Stimulated activated CD4-positive, alpha-beta T cell treated with anti-CD3 and anti-CD28 coated beads, Interleukin-12 subunit alpha, Interleukin-12 subunit beta, amount 100 ng/mL, for 24 hours (primary cell): ENCODE measurements at regions not wholly inside any gene's neighbourhood (a gene's known extent, or its start where the extent isn't known, plus 50 kb on each side); places are given as distances from the start of the nearest gene placed in this dataset.
"Not testable (repeated sequence)": the region's sequence is repeated elsewhere in the genome, so short reads cannot be mapped to it uniquely, and the experiment has no call there.

ENCODE experiments used
- DNase-seq, 2 experiments: peaks; one replicate each; pipeline ENCODE4 v3.0.0-alpha.2; 2020; ENCODE audit warnings: low read depth in 2 of 2

DNA sequence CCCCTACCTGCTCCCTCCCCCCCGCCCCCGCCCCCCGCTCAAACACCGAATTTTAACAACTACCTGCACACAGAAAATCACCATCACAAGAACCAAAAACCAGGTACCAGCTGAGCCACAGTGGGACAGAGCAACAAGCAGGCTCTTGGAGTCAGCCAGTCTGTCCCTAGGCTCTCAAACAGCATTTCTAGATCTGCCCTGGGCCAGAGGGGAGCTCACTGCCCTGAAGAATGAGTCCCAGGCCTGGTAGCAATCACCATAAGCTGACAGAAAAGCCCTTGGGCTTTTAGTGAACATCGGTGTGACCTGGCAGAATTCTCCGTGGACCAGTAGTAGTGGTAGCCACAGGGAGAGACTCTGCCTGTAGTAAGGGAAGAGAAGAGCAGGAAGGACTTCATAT is 58.3 kb downstream of the C11orf87 start:
- DNase-seq, result no peak

DNA sequence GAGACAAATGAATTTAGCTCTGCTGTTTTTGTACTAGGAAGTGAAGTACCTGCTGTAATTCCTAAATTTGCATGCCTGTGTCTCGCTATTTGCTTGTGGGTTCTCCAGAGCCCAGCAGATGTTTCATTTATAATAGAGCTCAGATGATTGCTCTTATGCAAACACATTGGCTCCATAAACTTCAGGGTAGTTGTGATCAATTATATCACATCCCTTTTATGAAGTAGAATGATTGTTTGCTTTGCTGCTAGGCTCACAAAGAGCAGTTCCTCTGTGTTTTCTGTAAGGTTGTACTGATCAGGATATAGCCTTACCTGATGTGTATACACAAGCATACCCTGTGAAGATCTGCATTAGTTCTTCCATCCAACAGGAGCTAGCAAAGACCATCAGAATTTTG is 64.1 kb downstream of the C11orf87 start:
- DNase-seq, result no peak

DNA sequence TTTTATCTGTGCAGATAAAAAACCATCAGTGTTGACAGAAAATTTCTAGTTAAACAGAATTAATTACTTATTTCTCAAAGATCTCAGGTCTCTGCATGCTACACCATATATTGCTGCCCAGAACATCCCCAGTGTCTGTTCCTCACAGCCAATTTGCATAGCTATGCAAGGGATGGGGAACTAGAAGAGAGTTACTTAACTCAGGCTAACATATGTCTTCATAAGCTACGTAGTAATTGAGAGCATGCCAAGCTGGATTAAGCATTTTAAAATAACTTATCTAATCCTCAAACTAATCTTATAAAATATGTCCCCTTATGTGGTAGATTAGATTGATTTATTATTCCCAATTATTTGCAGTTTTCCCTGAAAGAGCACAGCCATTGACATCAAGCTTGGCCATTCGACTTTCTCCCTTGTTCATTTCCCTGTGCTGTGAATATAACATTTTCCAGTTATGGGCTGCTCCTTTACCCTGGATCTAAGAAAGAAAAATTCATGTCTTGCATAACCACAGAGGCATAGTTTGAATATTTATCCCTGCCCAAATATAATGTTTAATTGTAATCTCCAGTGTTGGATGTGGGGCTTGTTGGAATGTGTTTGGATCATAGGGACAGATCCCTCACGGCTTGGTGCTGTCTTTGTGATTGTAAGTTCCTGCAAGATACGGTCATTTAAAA is 69.1 kb downstream of the C11orf87 start:
- DNase-seq, result no peak

DNA sequence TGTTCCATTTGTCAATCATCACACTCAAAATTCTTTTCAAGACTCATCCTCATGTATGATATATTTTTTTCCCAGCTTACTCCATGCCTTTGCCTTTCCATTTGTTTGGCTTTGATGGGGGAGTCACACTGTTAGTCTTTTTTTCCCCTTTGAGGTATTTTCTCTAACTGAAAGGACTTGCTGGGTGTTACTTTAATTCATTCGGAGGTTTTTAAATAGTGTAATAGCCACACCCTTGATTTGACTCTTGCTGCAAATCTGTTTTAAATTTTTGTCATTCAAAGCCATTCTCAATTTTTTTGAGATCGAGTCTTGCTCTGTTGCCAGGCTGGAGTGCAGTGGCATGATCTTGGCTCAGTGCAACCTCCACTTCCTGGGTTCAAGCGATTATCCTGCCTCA is 84.1 kb downstream of the C11orf87 start:
- DNase-seq, result no peak

DNA sequence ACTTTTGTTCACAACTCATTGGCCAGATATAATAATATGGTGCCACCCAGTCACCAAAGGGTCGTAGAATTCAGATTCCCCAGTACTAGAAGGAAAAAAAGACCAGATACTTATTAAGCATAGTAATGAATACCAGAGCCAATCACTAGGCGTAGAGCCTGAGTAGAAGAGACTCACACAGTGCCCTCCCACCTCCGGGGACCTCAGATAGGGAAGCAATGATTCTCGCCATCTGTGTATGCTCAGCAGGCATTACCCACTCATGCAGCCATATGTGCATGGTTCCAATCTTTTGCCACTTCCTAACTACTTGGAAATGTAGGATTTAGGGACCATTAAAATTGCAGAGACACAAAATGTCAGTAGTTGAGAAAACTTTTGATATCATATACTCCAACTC is 85.3 kb downstream of the C11orf87 start:
- no peak for DNase-seq

DNA sequence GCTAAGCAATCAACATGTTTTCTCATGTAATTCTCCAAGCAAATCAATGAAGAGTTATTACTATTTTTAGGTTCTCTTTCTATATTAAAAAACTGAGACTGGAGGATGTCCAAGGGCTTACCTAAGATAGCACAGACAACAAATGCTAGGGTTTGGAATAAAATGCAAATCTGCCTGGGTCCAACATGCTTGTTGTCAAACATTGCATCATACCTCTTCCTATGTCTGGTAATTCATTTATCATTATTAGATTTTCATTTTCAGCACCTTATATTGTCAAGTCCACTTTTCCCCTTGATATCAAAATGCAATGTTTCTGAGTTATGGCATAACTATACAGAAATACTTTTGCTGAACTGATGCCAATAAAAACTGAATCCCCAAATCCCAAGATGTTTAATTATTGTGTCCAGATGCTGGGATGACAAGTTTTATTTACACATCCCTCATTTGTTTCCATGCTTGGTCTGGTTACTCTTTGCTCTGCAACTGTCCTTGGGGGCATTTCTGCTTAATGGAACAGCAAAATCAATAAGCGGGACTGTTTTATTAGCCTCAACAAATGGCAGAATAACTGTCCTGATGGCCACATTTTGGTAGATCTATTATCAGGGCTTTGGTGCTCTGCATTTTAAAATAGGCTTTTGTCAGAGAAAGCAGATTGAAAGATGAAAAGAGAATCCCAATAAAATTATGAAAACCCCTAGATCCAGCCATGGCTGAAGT is 86.0 kb downstream of the C11orf87 start:
- no peak for DNase-seq

DNA sequence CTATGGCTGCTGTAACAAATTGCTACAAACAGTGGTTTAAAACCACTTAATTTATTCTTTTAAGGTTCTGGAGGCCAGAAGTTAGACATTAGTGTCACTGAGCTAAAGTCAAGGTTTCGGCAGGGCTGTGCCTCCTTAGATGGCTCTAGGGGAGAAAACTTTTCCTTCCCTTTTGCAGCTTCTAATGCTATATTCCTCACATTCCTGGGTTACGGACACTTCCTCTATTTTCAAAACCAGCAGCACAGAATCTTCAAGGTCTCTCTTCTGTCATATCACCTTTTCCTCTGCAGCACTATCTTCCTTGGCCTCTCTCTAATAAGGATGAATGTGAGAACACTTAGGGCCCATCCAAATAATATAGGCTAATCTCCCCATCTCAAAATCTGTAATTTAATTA is 87.0 kb downstream of the C11orf87 start:
- no peak for DNase-seq

DNA sequence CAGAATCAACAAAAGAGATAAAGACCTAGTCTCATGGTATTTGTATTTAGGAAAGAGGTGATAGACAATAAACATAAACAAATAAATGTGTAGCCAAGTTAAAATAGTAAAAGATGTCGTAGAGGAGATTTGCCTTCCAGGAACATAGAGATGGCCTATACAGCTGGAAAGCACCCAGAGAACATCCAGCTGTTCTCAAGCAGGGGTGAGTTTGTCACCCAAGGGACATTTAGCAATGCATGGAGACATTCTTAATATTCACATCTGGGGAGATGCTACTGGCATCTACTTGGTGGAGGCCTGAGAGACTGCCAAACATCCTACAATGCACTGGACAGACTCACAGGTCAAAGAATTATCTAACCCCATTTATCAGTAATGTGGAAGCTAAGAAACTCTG is 88.3 kb downstream of the C11orf87 start:
- no peak for DNase-seq

DNA sequence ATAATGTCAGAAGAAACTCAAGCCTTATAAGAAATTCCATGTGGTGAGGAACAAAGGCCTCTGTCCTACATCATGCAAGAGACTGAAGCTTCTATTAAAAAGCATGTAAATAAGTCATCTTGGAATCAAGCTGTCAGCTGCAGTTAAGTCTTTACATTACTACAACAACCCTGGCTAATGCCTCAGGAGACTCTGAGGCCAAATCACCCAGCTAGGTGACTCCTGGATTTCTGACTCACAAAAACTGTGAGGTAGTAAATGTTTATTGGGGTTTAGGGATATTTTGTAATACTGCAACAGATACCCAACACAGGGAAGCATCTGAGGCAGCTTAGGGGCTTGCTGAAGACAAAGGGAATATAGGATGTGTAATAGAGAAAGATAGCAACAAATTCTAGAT is 89.6 kb downstream of the C11orf87 start:
- DNase-seq, result no peak

DNA sequence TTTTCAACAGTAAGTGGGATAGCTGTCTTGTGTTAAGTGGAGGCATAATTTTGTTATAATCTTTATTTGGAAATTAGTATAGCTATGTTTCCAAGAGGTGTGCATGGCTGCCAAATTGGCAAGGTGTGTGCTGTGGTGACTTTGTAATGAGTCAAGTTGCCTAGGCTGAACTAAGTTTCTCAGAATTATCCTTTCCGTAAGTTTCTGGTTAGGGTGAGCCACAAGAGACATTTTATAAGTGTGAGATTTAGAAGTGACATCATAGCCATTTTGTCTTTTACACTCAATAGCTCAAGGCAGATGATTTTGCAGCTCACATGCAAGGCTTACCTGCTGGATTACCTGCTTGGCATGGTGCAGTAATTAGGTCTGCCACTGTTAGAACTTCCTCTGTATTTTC is 90.3 kb downstream of the C11orf87 start:
- no peak for DNase-seq

DNA sequence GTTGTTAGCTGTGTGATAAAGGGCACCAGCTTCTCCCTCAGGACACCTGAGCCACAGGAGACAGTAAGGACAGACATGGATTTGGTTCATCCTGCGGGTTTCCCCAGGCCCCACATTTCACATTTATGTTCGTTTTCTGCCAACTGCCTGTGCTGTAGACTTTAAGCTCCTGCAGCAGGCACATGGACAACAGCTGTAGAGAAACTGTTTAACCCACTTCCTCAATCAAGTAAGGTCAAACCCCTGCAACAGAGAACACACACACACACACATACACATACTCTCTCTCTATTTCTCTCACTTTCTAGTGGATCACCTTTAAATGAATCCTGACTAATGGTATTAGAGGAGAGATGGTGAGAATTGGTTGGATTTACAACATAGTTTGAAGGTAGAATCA is 90.7 kb downstream of the C11orf87 start:
- DNase-seq, result no peak

DNA sequence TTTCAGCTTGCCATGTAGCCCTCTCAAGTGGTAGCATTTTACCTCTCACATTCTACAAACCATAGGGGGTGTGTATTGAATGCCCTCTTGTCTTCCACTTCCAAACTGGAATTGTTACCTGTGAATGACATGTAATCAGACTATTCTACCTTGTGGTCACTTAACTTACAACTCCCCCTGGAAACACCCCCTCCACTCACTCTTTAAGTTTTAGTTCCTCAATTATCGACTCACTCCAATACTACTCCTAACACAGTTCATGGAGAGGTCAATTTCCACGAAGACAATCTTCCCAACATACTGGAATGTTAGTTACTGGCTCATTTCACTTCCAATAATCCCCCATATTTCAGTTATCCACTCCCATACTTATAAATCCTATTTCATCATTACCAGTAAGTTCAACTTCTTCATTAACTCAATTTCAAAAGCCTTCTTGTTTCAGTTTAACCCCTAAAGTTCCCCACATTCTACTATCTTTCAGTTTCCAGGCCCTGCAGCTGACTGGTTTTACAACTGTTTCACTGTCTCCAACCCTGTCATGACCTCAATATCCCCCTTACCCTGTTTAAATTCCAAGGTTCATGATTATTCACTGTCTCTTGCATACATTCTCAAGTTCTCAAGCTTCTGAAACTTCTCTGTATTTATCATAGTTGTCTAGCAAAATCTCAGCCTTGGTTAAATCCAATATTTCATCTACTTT is 92.5 kb downstream of the C11orf87 start:
- no peak for DNase-seq

DNA sequence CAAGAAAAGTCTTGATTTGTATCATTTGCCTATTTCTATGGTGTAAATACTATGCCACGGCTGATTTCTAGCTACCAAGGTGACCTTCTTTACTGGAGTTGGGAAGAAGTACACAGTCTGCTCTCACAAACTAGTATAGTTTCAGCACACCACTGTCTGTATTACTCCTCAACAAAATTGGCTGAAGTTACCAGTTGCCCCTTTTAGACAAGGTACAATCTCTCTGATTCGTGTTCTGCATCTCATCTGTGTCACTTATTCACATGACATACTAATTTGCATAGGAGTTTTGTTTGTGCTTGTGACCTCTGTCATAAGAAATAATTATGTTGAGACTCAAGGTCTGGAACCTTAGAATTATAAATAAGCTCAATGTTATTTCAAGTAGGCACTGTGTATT is 97.3 kb downstream of the C11orf87 start:
- DNase-seq, result no peak

DNA sequence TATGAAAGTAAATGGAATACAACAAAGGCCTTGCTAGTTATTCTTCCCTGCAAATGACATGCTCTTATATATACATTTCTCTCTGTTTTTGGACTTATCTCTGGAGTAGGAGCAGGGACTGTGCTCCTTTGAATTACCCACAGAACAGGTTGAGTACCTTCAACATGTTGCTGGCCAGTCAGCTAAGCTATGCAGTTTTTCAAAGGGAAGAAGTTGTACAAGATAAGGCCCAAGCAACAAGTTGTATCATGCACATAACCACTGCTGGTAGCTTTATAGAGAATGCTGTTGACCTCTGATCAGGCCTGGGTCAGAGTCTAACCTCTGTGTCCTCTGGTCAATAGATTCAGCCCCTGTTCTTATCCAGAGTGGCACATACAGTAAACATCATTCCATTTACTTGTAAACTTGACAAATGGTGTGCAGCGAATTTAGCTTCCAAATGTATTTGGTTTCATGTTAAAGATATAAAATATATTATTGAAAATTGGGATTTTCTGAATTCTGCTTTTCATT is 99.6 kb downstream of the C11orf87 start:
- DNase-seq, result no peak

DNA sequence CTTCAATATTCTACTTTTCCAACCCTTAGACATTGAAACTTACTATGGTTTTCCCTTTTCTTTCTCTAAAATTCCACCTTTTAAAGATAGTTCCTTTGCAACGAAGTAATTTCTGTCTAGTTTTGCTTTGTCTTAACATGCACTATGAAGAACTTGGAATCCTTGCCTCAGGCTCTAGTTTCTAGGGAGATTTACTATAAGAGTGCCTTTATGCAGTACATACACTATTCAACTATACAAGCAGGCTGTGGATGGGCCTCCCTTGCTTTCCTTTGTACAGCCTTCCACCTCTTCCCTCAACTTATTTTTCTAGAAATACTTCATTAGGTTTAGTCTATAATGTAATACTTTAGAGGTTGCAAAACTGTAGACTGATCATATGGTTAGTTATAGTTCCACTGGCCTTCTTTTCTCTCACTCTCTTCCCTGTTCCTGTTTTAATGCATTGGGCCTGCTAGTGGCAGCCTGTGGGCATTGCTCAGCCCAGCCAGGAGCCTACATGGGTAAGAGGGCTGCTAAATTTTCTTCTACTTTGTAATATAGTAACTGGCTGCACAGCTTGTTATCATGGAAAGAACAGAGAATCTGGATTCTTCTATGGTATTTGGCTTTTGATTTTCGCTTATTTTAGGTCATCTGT is 100.2 kb downstream of the C11orf87 start:
- DNase-seq, result no peak

DNA sequence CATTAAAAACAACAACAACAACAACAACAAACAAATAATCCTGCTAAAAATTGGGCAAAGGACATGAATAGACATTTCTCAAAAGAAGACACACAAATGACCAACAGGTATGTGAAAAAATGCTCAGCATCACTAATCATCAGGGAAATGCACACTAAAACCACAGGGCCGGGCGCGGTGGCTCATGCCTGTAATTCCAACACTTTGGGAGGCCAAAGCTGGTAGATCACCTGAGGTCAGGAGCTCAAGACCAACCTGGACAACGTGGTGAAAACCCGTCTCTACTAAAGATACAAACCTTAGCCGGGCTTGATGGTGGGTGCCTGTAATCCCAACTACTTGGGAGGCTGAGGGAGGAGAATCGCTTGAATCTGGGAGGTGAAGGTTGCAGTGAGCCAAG is 103.6 kb downstream of the C11orf87 start:
- not testable (repeated sequence) for DNase-seq

DNA sequence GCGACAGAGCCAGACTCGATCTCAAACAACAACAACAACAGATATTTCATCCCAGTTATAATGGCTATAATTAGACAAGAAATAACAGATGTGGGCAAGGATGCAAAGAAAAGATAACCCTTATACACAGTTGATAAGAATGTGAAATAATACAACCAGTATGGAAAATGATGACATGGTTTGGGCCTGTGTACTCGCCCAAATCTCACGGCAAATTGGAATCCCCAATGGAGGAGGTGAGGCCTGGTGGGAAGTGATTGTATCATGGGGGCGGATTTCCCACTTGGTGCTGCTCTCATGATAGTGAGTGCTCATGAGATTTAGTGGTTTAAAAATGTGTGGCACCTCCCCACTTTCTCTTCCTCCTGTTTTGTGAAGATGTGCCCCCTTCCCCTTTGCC is 104.1 kb downstream of the C11orf87 start:
- no peak for DNase-seq

DNA sequence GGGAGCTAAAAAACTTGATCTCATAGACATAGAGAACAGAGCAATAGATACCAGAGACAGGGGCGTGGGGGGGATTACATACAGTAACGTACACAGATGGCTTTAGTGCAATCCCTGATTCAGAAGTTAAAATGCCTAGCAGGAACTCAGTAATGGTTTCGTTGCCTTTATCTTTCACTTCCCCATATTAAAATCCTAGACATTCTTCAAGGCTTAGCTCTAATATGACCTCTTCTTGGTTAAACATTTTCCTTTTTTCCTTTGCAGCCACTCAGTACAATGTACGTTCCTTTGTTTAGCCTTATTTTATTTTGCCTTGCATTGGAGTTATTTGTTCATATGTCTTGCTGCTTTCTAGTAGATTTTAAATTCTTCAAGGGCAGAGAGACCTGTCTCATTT is 104.9 kb downstream of the C11orf87 start:
- DNase-seq, result no peak

DNA sequence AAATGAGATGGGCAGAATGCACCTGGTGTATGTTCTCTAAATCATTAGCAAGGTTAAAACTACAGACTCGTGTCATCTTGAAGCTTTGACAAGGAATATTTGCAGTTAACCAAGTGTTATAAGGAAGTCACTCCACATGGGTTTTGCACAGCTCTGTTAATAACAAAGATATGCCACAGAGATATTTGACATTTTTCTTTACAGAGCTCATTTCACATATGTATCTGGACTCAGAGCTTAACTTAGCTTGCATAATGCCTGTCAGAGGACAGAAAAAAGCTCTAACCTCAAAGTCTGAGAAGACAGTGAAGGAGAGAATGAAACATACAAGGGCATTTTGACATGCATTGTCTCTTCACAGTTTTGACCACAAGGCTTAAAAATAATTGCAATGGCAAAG is 105.5 kb downstream of the C11orf87 start:
- DNase-seq, result no peak

DNA sequence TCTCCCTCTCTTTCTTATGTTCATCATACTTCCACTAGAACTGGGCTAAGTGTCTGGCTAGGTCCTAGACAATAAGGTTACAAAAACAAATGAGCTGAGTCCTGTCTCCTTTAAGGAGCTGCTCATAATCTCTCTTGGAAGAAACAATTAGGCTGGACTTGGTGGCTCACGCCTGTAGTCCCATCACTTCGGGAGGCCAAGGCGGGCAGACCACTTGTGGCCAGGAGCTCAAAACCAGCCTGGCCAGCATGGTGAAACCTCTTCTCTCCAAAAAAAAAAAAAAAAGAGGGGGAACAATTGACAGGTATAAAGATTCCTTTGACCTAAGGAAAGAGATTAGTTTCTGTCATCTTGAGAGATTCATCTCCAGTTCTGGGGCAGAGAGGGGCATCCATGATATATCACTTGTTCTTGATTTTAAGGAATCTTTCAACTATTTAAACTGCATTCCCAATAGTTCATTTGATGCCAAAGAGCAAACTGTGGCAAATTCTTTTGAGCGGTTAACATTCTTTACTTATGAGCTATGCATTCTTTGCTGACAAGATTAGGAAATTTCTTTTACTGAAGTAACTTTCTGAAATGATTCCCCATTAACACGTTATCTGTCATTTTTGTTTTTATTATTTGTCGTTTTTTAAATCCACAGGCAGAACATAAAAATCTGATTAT is 125.5 kb downstream of the C11orf87 start:
- DNase-seq, result no peak

DNA sequence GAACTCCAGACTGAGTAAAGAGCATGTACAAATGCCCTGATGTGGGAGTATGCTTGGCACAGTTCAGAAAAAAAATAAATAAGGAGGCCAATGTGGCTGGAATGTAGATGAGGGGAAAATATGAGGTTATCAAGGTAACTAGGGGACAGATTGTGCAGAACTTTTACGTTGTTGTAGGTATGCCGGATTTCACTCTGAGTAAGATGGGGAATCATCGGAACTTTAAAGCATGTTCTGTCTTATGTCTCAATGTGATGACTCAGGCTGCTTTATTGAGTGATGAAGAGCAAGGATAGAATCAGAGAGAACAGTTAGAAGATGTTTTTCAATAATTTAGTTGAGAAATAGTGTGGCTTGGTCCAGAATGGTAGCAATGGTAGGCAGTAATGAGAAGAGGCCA is 130.4 kb downstream of the C11orf87 start:
- no peak for DNase-seq

DNA sequence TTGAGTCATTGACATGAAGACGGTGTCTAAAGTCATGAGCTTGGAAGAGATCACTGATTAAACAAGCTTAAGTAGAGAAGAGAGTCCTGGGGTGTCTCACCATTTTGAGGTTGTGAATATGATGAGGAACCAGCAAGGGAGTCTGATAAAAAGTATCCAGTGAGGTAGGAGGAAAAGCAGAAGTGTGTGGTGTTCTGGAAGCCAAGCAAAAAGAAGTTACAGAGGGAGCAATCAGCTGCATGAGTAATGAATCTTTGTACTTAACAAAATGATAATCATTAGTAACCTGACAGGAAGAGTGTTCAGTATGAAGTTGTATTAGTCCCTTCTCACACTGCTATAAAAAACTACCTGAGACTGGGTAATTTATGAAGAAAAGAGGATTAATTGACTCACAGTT is 131.3 kb downstream of the C11orf87 start:
- no peak for DNase-seq
